Right lobe of liver (tissue), 6 donors: ENCODE measurements at regions not wholly inside any gene's neighbourhood (a gene's known extent, or its start where the extent isn't known, plus 50 kb on each side); places are given as distances from the start of the nearest gene placed in this dataset.

ENCODE experiments used
- ATAC-seq, 4 donors: fragments of 200-7000 bp; cut with Tn5 transposase; one replicate each; pipeline ENCODE4 v1.9.1; 2020; ENCODE audit warnings: mild to moderate bottlenecking in 4 of 4, moderate library complexity in 4 of 4
- DNase-seq, 3 donors: peaks; one replicate each; pipeline ENCODE4 v3.0.0-alpha.2; 2020
- H3K27ac ChIP-seq, 3 donors: fragments of 200-600 bp; one replicate each; pipeline ENCODE4 v1.8.0; 2022
- H3K27me3 ChIP-seq, 2 donors: fragments of 200-600 bp; one replicate each; pipeline ENCODE4 v1.8.0; 2022
- H3K36me3 ChIP-seq, 4 donors: fragments of 200-600 bp; sonication (generic) in 1 of 4; one replicate each; pipeline versions ENCODE4 v1.5.1 to v1.8.0; 2017 to 2022; ENCODE audit warnings: control low read depth in 1 of 4
- H3K4me1 ChIP-seq, 4 donors: fragments of 200-600 bp; sonication (generic) in 1 of 4; one replicate each; pipeline versions ENCODE4 v1.5.1 to v1.8.0; 2017 to 2022; ENCODE audit warnings: control low read depth in 1 of 4
- H3K4me3 ChIP-seq, 3 donors: fragments of 200-600 bp; one replicate each; pipeline ENCODE4 v1.8.0; 2022
- H3K9me3 ChIP-seq, 4 donors: fragments of 200-600 bp; sonication (generic) in 1 of 4; one replicate each; pipeline versions ENCODE4 v1.5.1 to v1.8.0; 2017 to 2022; ENCODE audit warnings: control low read depth in 1 of 4
- POLR2A ChIP-seq: fragments of 450-650 bp; IDR thresholded peaks from one replicate; pipeline ENCODE4 v1.6.1; 2017; ENCODE audit warnings: antibody characterized with exemption, mild to moderate bottlenecking
- WGBS: methylation state at CpG from one replicate; pipeline ENCODE4 v1.1.6; 2018; ENCODE audit warnings: low coverage, low lambda C conversion rate; ENCODE audit not compliant: insufficient coverage; ENCODE audit errors: missing lambda C conversion rate; 5-methylcytosine and 5-hydroxymethylcytosine counted together
- intact Hi-C, 2 donors: fragments of 100-400 bp; cut with DNase I; formaldehyde crosslinking; loops; one replicate each; pipeline versions ENCODE4 v1.11.2 to v1.14.1; 2022
- TF ChIP-seq, protein P1 (sequence below), 4 donors: fragments of 200-600 bp in 3 of 4; fragments of 450-650 bp in 1 of 4; IDR thresholded peaks; one replicate each; pipeline versions ENCODE4 v1.5.1 to v1.8.0; 2016 to 2022; ENCODE audit warnings: antibody characterized with exemption in 4 of 4, mild to moderate bottlenecking in 2 of 4
- donor health status: DM: no; HTN: yes; CAD: no.
- donor health status: DM: no; HTN: no; CAD: no.
- donor health status: DM: no; HTN: no; CAD: no.
- donor health status: DM: no; HTN: yes; CAD: no.
- donor health status: DM: no; HTN: yes; CAD: no.

DNA sequence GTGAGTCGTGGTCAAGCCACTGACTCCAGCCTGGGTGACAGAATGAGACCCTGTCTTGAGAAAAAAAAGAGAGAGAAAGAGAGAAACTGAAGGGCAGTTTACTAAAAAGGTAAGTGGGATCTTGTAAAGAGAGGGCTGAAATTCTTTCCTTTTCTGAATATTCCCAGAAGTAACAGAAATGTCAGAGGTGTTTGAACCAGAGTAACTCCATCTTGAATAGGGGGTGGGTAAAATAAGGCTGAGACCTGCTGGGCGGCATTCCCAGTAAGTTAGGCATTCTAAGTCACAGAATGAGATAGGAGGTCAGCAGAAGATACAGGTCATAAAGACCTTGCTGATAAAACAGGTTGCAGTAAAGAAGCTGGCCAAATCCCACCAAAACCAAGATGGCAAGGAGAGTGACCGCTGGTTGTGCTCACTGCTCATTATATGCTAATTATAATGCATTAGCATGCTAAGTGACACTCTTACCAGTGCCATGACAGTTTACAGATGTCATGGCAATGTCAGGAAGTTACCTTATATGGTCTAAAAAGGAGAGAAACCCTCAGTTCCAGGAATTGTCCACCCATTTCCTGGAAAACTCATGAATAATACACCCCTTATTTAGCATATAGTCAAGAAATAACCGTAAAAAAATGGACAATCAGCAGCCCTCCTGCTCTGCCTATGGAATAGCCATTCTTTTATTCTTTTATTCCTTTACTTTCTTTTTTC lies 1334.3 kb upstream of the ZEB2 start:
- intact Hi-C loops = no loop called here

DNA sequence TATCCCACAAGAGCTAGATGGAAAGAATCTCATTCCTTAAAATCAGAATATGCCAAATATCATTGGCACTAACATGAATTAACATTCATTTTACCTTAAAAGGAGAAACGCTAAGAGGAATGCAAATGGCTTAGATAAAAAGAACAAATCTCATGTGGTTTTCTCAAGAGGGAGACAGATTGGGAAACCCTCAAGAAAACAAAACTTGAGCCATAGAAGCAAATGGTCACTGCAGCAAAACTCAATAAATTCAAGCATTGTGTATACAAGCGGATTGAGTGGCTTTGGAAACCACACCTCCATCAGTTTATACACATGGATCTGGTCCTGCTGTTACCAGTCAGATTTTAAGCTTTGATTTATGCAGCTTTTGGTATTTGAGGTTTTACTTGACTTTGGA lies 1331.8 kb upstream of the ZEB2 start:
- DNase-seq = no peak
- Histone ChIP-seq H3K36me3 (no peaks in the 10 kb centered on the region), H3K9me3 (no peaks in the 10 kb centered on the region), H3K4me1 (no peaks in the 10 kb centered on the region), H3K27me3 (no peaks in the 10 kb centered on the region), H3K4me3 (no peak overlapping the region), H3K27ac (no peak overlapping the region)
- no peak for ATAC-seq
- WGBS = 84% methylated on average over 2 of the region's 2 CpGs
- TF ChIP-seq, protein P1, sequence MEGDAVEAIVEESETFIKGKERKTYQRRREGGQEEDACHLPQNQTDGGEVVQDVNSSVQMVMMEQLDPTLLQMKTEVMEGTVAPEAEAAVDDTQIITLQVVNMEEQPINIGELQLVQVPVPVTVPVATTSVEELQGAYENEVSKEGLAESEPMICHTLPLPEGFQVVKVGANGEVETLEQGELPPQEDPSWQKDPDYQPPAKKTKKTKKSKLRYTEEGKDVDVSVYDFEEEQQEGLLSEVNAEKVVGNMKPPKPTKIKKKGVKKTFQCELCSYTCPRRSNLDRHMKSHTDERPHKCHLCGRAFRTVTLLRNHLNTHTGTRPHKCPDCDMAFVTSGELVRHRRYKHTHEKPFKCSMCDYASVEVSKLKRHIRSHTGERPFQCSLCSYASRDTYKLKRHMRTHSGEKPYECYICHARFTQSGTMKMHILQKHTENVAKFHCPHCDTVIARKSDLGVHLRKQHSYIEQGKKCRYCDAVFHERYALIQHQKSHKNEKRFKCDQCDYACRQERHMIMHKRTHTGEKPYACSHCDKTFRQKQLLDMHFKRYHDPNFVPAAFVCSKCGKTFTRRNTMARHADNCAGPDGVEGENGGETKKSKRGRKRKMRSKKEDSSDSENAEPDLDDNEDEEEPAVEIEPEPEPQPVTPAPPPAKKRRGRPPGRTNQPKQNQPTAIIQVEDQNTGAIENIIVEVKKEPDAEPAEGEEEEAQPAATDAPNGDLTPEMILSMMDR (IDR thresholded peaks at IDR 0.05) = no peak
- TF ChIP-seq POLR2A = no peak
- intact Hi-C loops = no loop called here

More for the DNA sequence above, 1334.3 kb upstream of the ZEB2 start:
- no peaks in the 10 kb centered on the region for H3K27me3 ChIP-seq
- no peak for DNase-seq
- no peak overlapping the region for H3K4me3 ChIP-seq
- no peak overlapping the region for H3K27ac ChIP-seq
- no peaks in the 10 kb centered on the region for H3K36me3 ChIP-seq
- no peak for ATAC-seq
- WGBS = 96% methylated on average over 3 of the region's 4 CpGs
- TF ChIP-seq, protein P1 (IDR thresholded peaks at IDR 0.05) = no peak
- TF ChIP-seq POLR2A = no peak
- no peaks in the 10 kb centered on the region for H3K4me1 ChIP-seq
- H3K9me3 ChIP-seq = no peaks in the 10 kb centered on the region

DNA sequence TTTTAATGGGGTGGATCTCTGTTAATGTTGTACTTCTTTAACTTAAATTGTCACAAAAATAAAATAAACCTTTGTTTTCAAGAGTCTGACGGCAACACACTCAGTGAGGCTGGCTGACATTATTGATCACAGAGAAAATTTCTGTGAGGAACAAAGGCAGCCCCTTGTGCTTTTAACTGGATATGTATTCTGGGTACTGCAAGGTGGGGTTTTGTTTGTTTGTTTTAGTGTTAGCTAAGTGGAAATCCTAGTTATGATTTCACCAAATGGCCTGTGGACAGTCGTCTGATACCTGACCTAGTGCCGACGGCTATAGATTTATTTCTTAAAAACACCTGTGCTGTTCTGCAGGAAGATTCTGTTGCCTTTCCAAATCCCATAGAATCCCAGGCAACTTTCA lies 1329.5 kb upstream of the ZEB2 start:
- Histone ChIP-seq H3K4me1 (no peaks in the 10 kb centered on the region), H3K4me3 (no peak overlapping the region), H3K9me3 (no peaks in the 10 kb centered on the region), H3K27me3 (no peaks in the 10 kb centered on the region), H3K36me3 (no peaks in the 10 kb centered on the region), H3K27ac (no peak overlapping the region)
- DNase-seq (no peak), ATAC-seq (no peak)
- TF ChIP-seq, protein P1 (IDR thresholded peaks at IDR 0.05) = no peak
- TF ChIP-seq POLR2A = no peak
- intact Hi-C loops = no loop called here
- 53% methylated on average over 4 of the region's 4 CpGs for WGBS

DNA sequence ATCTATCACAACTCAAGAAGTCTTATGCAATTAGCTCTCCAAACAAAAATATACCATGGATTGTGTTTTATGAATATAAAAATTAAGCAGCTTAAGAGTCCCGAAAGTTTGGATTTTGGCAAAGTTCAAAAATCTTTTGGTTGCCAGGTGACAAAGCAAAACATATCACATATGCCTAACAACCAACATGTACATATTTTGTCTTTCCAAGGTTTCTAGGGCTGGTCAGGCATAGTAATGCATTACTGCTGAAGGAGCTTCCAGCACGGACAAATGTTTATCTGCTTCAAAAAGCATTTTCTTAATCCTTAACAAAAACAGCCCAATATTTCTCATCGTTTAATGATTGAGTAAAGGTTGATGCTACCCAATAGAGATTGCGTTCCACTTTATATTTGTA lies 1327.1 kb upstream of the ZEB2 start:
- Histone ChIP-seq H3K9me3 (no peaks in the 10 kb centered on the region), H3K27me3 (no peaks in the 10 kb centered on the region), H3K36me3 (no peaks in the 10 kb centered on the region), H3K4me1 (no peaks in the 10 kb centered on the region), H3K27ac (no peak overlapping the region), H3K4me3 (no peak overlapping the region)
- TF ChIP-seq, protein P1 (IDR thresholded peaks at IDR 0.05) = no peak
- no peak for TF ChIP-seq POLR2A
- ATAC-seq (no peak), DNase-seq (no peak)
- intact Hi-C loops = no loop called here
- WGBS = 73% methylated on average over 4 of the region's 4 CpGs
